ENCODE measurements at regions not wholly inside any gene's neighbourhood (a gene's known extent, or its start where the extent isn't known, plus 50 kb on each side); places are given as distances from the start of the nearest gene placed in this dataset.

DNA sequence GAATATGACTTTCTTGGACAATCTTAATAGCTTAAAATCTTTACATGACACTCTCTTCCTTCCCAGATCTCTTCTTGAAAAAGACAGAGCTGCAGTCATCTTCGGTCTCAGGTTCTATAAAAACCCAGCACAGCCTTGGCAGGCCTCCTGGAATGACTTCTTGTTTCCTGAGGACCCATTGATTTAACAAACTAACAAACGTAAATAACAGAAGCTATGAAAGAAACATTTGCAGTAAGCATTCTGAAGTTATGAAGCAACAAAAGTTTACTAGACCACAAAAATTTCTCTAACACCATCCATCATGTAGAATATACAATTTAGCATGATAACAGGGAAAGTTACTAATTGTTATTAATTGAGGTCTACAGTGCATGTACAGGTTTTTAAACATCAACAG lies 62.8 kb upstream of the STARD13 start:
- TF ChIP-seq POLR2A (IDR thresholded peaks at IDR 0.05; ENCODE audit: low read length) (no peak), ESRRA (IDR thresholded peaks at IDR 0.05; ENCODE audit: borderline replicate concordance, low read length) (no peak), BHLHE40 (IDR thresholded peaks at IDR 0.05; ENCODE audit: low read depth, low read length) (no peak), RAD21 (conservative IDR thresholded peaks at IDR 0.05 in 1 of 2, IDR thresholded peaks at IDR 0.05 in 1 of 2) (no peak), SMC3 (IDR thresholded peaks at IDR 0.05) (no peak), KDM1A (IDR thresholded peaks at IDR 0.05; ENCODE audit: low read depth) (no peak), JUN (IDR thresholded peaks at IDR 0.05) (no peak), MAFK (IDR thresholded peaks at IDR 0.05; ENCODE audit: partially characterized antibody) (no peak), EP300 (IDR thresholded peaks at IDR 0.05) (no peak)
- TF ChIP-seq, protein P1, sequence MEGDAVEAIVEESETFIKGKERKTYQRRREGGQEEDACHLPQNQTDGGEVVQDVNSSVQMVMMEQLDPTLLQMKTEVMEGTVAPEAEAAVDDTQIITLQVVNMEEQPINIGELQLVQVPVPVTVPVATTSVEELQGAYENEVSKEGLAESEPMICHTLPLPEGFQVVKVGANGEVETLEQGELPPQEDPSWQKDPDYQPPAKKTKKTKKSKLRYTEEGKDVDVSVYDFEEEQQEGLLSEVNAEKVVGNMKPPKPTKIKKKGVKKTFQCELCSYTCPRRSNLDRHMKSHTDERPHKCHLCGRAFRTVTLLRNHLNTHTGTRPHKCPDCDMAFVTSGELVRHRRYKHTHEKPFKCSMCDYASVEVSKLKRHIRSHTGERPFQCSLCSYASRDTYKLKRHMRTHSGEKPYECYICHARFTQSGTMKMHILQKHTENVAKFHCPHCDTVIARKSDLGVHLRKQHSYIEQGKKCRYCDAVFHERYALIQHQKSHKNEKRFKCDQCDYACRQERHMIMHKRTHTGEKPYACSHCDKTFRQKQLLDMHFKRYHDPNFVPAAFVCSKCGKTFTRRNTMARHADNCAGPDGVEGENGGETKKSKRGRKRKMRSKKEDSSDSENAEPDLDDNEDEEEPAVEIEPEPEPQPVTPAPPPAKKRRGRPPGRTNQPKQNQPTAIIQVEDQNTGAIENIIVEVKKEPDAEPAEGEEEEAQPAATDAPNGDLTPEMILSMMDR (IDR thresholded peaks at IDR 0.05) = no peak
- TF ChIP-seq, protein P2, sequence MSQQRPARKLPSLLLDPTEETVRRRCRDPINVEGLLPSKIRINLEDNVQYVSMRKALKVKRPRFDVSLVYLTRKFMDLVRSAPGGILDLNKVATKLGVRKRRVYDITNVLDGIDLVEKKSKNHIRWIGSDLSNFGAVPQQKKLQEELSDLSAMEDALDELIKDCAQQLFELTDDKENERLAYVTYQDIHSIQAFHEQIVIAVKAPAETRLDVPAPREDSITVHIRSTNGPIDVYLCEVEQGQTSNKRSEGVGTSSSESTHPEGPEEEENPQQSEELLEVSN (IDR thresholded peaks at IDR 0.05; ENCODE audit: borderline replicate concordance, low read depth) = no peak
- TF ChIP-seq, protein P3, sequence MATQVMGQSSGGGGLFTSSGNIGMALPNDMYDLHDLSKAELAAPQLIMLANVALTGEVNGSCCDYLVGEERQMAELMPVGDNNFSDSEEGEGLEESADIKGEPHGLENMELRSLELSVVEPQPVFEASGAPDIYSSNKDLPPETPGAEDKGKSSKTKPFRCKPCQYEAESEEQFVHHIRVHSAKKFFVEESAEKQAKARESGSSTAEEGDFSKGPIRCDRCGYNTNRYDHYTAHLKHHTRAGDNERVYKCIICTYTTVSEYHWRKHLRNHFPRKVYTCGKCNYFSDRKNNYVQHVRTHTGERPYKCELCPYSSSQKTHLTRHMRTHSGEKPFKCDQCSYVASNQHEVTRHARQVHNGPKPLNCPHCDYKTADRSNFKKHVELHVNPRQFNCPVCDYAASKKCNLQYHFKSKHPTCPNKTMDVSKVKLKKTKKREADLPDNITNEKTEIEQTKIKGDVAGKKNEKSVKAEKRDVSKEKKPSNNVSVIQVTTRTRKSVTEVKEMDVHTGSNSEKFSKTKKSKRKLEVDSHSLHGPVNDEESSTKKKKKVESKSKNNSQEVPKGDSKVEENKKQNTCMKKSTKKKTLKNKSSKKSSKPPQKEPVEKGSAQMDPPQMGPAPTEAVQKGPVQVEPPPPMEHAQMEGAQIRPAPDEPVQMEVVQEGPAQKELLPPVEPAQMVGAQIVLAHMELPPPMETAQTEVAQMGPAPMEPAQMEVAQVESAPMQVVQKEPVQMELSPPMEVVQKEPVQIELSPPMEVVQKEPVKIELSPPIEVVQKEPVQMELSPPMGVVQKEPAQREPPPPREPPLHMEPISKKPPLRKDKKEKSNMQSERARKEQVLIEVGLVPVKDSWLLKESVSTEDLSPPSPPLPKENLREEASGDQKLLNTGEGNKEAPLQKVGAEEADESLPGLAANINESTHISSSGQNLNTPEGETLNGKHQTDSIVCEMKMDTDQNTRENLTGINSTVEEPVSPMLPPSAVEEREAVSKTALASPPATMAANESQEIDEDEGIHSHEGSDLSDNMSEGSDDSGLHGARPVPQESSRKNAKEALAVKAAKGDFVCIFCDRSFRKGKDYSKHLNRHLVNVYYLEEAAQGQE (IDR thresholded peaks at IDR 0.05) = no peak
- TF ChIP-seq, protein P4, sequence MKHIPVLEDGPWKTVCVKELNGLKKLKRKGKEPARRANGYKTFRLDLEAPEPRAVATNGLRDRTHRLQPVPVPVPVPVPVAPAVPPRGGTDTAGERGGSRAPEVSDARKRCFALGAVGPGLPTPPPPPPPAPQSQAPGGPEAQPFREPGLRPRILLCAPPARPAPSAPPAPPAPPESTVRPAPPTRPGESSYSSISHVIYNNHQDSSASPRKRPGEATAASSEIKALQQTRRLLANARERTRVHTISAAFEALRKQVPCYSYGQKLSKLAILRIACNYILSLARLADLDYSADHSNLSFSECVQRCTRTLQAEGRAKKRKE (CRISPR knock-in tag; IDR thresholded peaks at IDR 0.05; ENCODE audit: low read depth) = no peak
